Sigmoid colon (tissue), 6 donors: ENCODE measurements at regions not wholly inside any gene's neighbourhood (a gene's known extent, or its start where the extent isn't known, plus 50 kb on each side); places are given as distances from the start of the nearest gene placed in this dataset.

Source experiments
- DNase-seq: peaks from one replicate; pipeline ENCODE4 v3.0.0-alpha.2; 2019
- H3K27ac ChIP-seq, 4 donors: fragments of 200-600 bp; sonication (generic); one replicate each; pipeline ENCODE4 v1.5.1; 2016 to 2019; ENCODE audit warnings: mild to moderate bottlenecking in 1 of 4
- H3K27me3 ChIP-seq, 3 donors: fragments of 200-600 bp; sonication (generic); one replicate each; pipeline ENCODE4 v1.5.1; 2019; ENCODE audit warnings: mild to moderate bottlenecking in 1 of 3
- H3K36me3 ChIP-seq, 4 donors: fragments of 200-600 bp; sonication (generic); one replicate each; pipeline ENCODE4 v1.5.1; 2016 to 2019
- H3K4me1 ChIP-seq, 4 donors: fragments of 200-600 bp; sonication (generic); one replicate each; pipeline ENCODE4 v1.5.1; 2017 to 2019
- H3K4me3 ChIP-seq, 4 donors: fragments of 200-600 bp; sonication (generic); one replicate each; pipeline ENCODE4 v1.5.1; 2017 to 2019; ENCODE audit warnings: mild to moderate bottlenecking in 2 of 4, moderate library complexity in 1 of 4
- H3K9me3 ChIP-seq, 4 donors: fragments of 200-600 bp in 3 of 4; sonication (generic) in 3 of 4; one replicate each; pipeline versions ENCODE4 v1.5.1 to v1.6.1; 2013 to 2019
- EP300 ChIP-seq, 4 donors: sonication (generic); formaldehyde crosslinking; IDR thresholded peaks; one replicate each; pipeline ENCODE4 v1.6.1; 2017; ENCODE audit warnings: antibody characterized with exemption in 4 of 4
- POLR2A ChIP-seq, 2 donors: fragments of 450-650 bp; IDR thresholded peaks; one replicate each; pipeline ENCODE4 v1.6.1; 2016; ENCODE audit warnings: antibody characterized with exemption in 2 of 2, mild to moderate bottlenecking in 2 of 2, moderate library complexity in 2 of 2
- POLR2AphosphoS5 ChIP-seq, 4 donors: sonication (generic); formaldehyde crosslinking; IDR thresholded peaks; one replicate each; pipeline ENCODE4 v1.6.1; 2017; ENCODE audit warnings: antibody characterized with exemption in 4 of 4
- WGBS, 2 donors: extraction: QIAGEN DNeasy Blood & Tissue Kit; methylation state at CpG; one replicate each; pipeline ENCODE4 v1.1.7; 2013; 5-methylcytosine and 5-hydroxymethylcytosine counted together
- intact Hi-C: fragments of 100-400 bp; cut with DNase I; formaldehyde crosslinking; loops from one replicate; pipeline ENCODE4 v1.15.1; 2023
- TF ChIP-seq, protein P1 (sequence below), 4 experiments: fragments of 450-650 bp in 3 of 4; fragments of 200-600 bp in 1 of 4; IDR thresholded peaks; one replicate each; pipeline ENCODE4 v1.5.1; 2016 to 2019; ENCODE audit warnings: antibody characterized with exemption in 4 of 4, mild to moderate bottlenecking in 3 of 4, moderate library complexity in 2 of 4
- donor health status: healthy with polysubstance abuse.
- donor health status: healthy.

DNA sequence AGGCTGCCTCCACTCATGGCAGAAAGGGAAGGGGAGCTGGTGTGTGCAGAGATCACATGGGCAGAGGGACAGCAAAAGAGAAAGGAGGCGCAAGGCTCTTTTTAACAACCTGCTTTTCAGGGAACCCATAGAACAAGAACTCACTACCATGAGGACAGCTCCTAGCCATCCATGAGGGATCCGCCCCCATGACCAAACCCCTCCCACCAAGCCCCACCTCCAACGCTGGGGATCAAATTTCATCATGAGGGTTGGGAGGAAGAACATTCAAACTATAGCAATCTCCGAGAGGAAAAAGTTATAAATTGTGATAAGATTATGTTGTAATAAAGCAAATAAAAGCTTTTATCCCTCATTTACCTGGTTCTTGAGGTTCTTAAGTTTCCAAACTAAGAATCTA is 84.7 kb upstream of the LMCD1 start:
- Histone ChIP-seq H3K27me3 (no peaks in the 10 kb centered on the region), H3K27ac (no peak overlapping the region), H3K9me3 (no peaks in the 10 kb centered on the region), H3K4me1 (peaks cover 0 to 5% (median 0%) of the 10 kb centered on the region in 4 donors), H3K36me3 (no peaks in the 10 kb centered on the region), H3K4me3 (no peak overlapping the region)
- intact Hi-C loops: no loop called here
- TF ChIP-seq EP300 (IDR thresholded peaks at IDR 0.05) (no peak), POLR2AphosphoS5 (IDR thresholded peaks at IDR 0.05) (no peak), POLR2A (IDR thresholded peaks at IDR 0.05) (no peak)
- TF ChIP-seq, protein P1, sequence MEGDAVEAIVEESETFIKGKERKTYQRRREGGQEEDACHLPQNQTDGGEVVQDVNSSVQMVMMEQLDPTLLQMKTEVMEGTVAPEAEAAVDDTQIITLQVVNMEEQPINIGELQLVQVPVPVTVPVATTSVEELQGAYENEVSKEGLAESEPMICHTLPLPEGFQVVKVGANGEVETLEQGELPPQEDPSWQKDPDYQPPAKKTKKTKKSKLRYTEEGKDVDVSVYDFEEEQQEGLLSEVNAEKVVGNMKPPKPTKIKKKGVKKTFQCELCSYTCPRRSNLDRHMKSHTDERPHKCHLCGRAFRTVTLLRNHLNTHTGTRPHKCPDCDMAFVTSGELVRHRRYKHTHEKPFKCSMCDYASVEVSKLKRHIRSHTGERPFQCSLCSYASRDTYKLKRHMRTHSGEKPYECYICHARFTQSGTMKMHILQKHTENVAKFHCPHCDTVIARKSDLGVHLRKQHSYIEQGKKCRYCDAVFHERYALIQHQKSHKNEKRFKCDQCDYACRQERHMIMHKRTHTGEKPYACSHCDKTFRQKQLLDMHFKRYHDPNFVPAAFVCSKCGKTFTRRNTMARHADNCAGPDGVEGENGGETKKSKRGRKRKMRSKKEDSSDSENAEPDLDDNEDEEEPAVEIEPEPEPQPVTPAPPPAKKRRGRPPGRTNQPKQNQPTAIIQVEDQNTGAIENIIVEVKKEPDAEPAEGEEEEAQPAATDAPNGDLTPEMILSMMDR (IDR thresholded peaks at IDR 0.05): no peak
- no peak for DNase-seq
- 54 to 81% methylated on average over 4 of the region's 4 CpGs for WGBS, 2 donors

GRCh38 chr3:8420612-8421011 is 81.0 kb upstream of the LMCD1 start:
- WGBS, 2 donors: 93 to 94% methylated on average over 2 of the region's 2 CpGs
- Histone ChIP-seq H3K27me3 (no peaks in the 10 kb centered on the region), H3K36me3 (no peaks in the 10 kb centered on the region), H3K9me3 (peaks cover 0 to 5% (median 0%) of the 10 kb centered on the region in 4 donors), H3K4me3 (no peak overlapping the region), H3K4me1 (peaks cover 0 to 5% (median 0%) of the 10 kb centered on the region in 4 donors), H3K27ac (no peak overlapping the region)
- intact Hi-C loops: no loop called here
- no peak for TF ChIP-seq POLR2A (IDR thresholded peaks at IDR 0.05)
- TF ChIP-seq, protein P1 (IDR thresholded peaks at IDR 0.05): no peak
- TF ChIP-seq EP300 (IDR thresholded peaks at IDR 0.05): no peak
- TF ChIP-seq POLR2AphosphoS5 (IDR thresholded peaks at IDR 0.05): no peak
- DNase-seq: no peak

DNA sequence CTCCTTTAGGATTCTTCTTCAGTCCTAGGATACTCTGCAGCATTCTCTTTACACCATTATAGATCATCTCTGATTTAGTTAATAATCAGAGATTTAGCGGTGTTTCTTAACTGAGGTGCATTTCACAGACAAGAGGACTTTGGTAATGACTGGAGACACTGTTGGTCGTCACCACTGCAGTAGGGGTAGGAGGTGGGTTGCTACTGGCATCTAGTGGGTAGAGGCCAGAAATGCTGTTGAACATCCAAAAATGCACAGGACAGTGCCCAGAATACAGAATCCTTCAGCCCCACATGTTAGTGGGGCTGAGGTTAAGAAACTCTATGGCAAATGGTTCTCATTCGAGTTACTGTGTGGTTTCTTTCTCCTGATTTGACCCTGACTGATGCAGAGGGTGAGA is 80.4 kb upstream of the LMCD1 start:
- TF ChIP-seq POLR2AphosphoS5 (IDR thresholded peaks at IDR 0.05) (no peak), POLR2A (IDR thresholded peaks at IDR 0.05) (no peak), EP300 (IDR thresholded peaks at IDR 0.05) (no peak)
- TF ChIP-seq, protein P1 (IDR thresholded peaks at IDR 0.05): no peak
- 82 to 85% methylated on average over 3 of the region's 3 CpGs for WGBS, 2 donors
- no peak for DNase-seq
- Histone ChIP-seq H3K4me3 (no peak overlapping the region), H3K9me3 (peaks cover 0 to 5% (median 0%) of the 10 kb centered on the region in 4 donors), H3K4me1 (peaks cover 0 to 5% (median 0%) of the 10 kb centered on the region in 4 donors), H3K36me3 (no peaks in the 10 kb centered on the region), H3K27me3 (no peaks in the 10 kb centered on the region), H3K27ac (no peak overlapping the region)
- intact Hi-C loops: no loop called here

GRCh38 chr3:8421711-8422110 is 79.9 kb upstream of the LMCD1 start:
- peaks cover 0 to 5% (median 0%) of the 10 kb centered on the region in 4 donors for H3K9me3 ChIP-seq
- no peaks in the 10 kb centered on the region for H3K27me3 ChIP-seq
- H3K27ac ChIP-seq: no peak overlapping the region
- TF ChIP-seq EP300 (IDR thresholded peaks at IDR 0.05): no peak
- no peak for TF ChIP-seq POLR2AphosphoS5 (IDR thresholded peaks at IDR 0.05)
- TF ChIP-seq, protein P1 (IDR thresholded peaks at IDR 0.05): no peak
- no peak for TF ChIP-seq POLR2A (IDR thresholded peaks at IDR 0.05)
- peaks cover 0 to 5% (median 0%) of the 10 kb centered on the region in 4 donors for H3K4me1 ChIP-seq
- DNase-seq: no peak
- intact Hi-C loops: no loop called here
- no peak overlapping the region for H3K4me3 ChIP-seq
- no peaks in the 10 kb centered on the region for H3K36me3 ChIP-seq
- 84 to 89% methylated on average over 4 of the region's 4 CpGs for WGBS, 2 donors

DNA sequence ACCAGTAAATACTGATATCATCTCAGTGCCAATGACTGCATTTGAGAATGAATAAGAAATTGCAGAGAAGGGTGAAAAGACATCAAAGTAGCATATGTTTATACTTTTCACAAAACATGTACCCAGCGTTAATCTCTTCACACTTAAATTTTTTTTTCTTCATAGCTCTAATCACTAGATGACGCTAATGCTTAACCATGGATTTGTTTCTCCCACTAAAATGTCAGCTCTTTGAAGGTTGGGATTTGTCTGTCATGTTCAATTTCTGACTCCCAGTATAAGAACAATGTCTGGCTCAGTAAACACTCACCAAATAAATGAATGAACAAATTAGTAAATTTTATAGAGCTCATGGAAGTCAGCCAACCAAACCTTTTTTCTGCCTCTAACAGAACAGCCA is 78.3 kb upstream of the LMCD1 start:
- no peak for DNase-seq
- no peak for TF ChIP-seq EP300 (IDR thresholded peaks at IDR 0.05)
- TF ChIP-seq, protein P1 (IDR thresholded peaks at IDR 0.05): no peak
- 69 to 81% methylated on average over 2 of the region's 2 CpGs for WGBS, 2 donors
- Histone ChIP-seq H3K36me3 (no peaks in the 10 kb centered on the region), H3K4me1 (no peaks in the 10 kb centered on the region), H3K27me3 (no peaks in the 10 kb centered on the region), H3K4me3 (no peak overlapping the region), H3K27ac (no peak overlapping the region), H3K9me3 (peaks cover 0 to 5% (median 0%) of the 10 kb centered on the region in 4 donors)
- intact Hi-C loops: no loop called here
